Neuronal stem cell (in vitro differentiated cells): ENCODE measurements at regions not wholly inside any gene's neighbourhood (a gene's known extent, or its start where the extent isn't known, plus 50 kb on each side); places are given as distances from the start of the nearest gene placed in this dataset.

Experiments used
- DNase-seq: peaks from one replicate; pipeline ENCODE4 v3.0.0-alpha.2; 2013; ENCODE audit warnings: low spot score
- H2AFZ ChIP-seq: one replicate; pipeline ENCODE4 v1.6.1; 2013; ENCODE audit warnings: mild to moderate bottlenecking, low read length, inconsistent platforms
- H2AK5ac ChIP-seq: 2 replicates; pipeline ENCODE4 v1.6.1; 2013; ENCODE audit warnings: low read depth, mild to moderate bottlenecking, inconsistent platforms, low read length, moderate library complexity, mixed read lengths
- H2BK120ac ChIP-seq: 2 replicates; pipeline ENCODE4 v1.6.1; 2013; ENCODE audit warnings: low read depth, mild to moderate bottlenecking, inconsistent platforms, low read length, moderate library complexity, mixed read lengths
- H2BK12ac ChIP-seq: one replicate; pipeline ENCODE4 v1.6.1; 2013; ENCODE audit warnings: low read length, inconsistent platforms
- H2BK15ac ChIP-seq: 2 replicates; pipeline ENCODE4 v1.6.1; 2013; ENCODE audit warnings: mild to moderate bottlenecking, low read length, inconsistent platforms, mixed read lengths
- H2BK5ac ChIP-seq: one replicate; pipeline ENCODE4 v1.6.1; 2013; ENCODE audit warnings: inconsistent platforms, mild to moderate bottlenecking, low read length, moderate library complexity
- H3K14ac ChIP-seq: one replicate; pipeline ENCODE4 v1.6.1; 2013; ENCODE audit warnings: low read length, inconsistent platforms
- H3K18ac ChIP-seq: 2 replicates; pipeline ENCODE4 v1.6.1; 2013; ENCODE audit warnings: low read length, inconsistent platforms
- H3K23ac ChIP-seq: 2 replicates; pipeline ENCODE4 v1.6.1; 2013; ENCODE audit warnings: low read depth, mild to moderate bottlenecking, mixed read lengths, low read length, inconsistent platforms; ENCODE audit not compliant: poor library complexity
- H3K27ac ChIP-seq: replicated peaks from 3 replicates; pipeline ENCODE4 v1.5.1; 2013; ENCODE audit warnings: low read length, inconsistent platforms
- H3K27me3 ChIP-seq, 3 experiments: 2 replicates each; pipeline ENCODE4 v1.6.1; 2013; ENCODE audit warnings: low read length in 3 of 3, mild to moderate bottlenecking in 2 of 3, inconsistent platforms in 1 of 3, low read depth in 1 of 3, mixed read lengths in 1 of 3, moderate library complexity in 1 of 3; ENCODE audit not compliant: control insufficient read depth in 3 of 3, insufficient read depth in 3 of 3
- H3K36me3 ChIP-seq, 2 donors: replicated peaks in 1 of 2; 2 replicates each; pipeline ENCODE4 v1.6.1; 2013; ENCODE audit warnings: low read length in 2 of 2; ENCODE audit not compliant: control insufficient read depth in 2 of 2, insufficient read depth in 2 of 2
- H3K4ac ChIP-seq: 2 replicates; pipeline ENCODE4 v1.6.1; 2013; ENCODE audit warnings: inconsistent platforms, mild to moderate bottlenecking, low read length, moderate library complexity
- H3K4me1 ChIP-seq, 2 donors: 1 replicate in 1 of 2; 2 replicates in 1 of 2; pipeline ENCODE4 v1.6.1; 2013; ENCODE audit warnings: low read length in 2 of 2, low read depth in 1 of 2; ENCODE audit not compliant: control insufficient read depth in 2 of 2, insufficient read depth in 1 of 2
- H3K4me2 ChIP-seq: one replicate; pipeline ENCODE4 v1.6.1; 2013; ENCODE audit warnings: mild to moderate bottlenecking, low read length, inconsistent platforms; ENCODE audit not compliant: insufficient read depth, poor library complexity, severe bottlenecking
- H3K4me3 ChIP-seq, 2 donors: 2 replicates each; pipeline ENCODE4 v1.5.1; 2013; ENCODE audit warnings: low read length in 2 of 2, mild to moderate bottlenecking in 2 of 2, inconsistent platforms in 1 of 2, moderate library complexity in 1 of 2
- H3K79me1 ChIP-seq: one replicate; pipeline ENCODE4 v1.6.1; 2013; ENCODE audit warnings: low read depth, mild to moderate bottlenecking, inconsistent platforms, low read length, moderate library complexity
- H3K9ac ChIP-seq: one replicate; pipeline ENCODE4 v1.6.1; 2013; ENCODE audit warnings: mild to moderate bottlenecking, low read depth, low read length, inconsistent platforms; ENCODE audit not compliant: poor library complexity
- H3K9me3 ChIP-seq, 2 donors: replicated peaks in 1 of 2; 2 replicates each; pipeline versions ENCODE3 to v1.6.1; 2013; ENCODE audit warnings: low read length in 2 of 2, mild to moderate bottlenecking in 2 of 2, inconsistent platforms in 1 of 2, low read depth in 1 of 2, mixed read lengths in 1 of 2, moderate library complexity in 1 of 2; ENCODE audit not compliant: control insufficient read depth in 2 of 2, insufficient read depth in 1 of 2
- H4K8ac ChIP-seq: one replicate; pipeline ENCODE4 v1.6.1; 2013; ENCODE audit warnings: low read depth, mild to moderate bottlenecking, inconsistent platforms, low read length, moderate library complexity
- H4K91ac ChIP-seq: one replicate; pipeline ENCODE4 v1.6.1; 2013; ENCODE audit warnings: low read length, low read depth, mild to moderate bottlenecking, inconsistent platforms; ENCODE audit not compliant: poor library complexity
- WGBS, 2 donors: extraction: QIAGEN DNeasy Blood & Tissue Kit; methylation state at CpG; one replicate each; pipeline ENCODE4 v1.1.7; 2013; ENCODE audit warnings: missing lambda C conversion rate in 2 of 2, mixed read lengths in 1 of 2; ENCODE audit not compliant: insufficient read length in 2 of 2, insufficient replicate concordance in 1 of 2; ENCODE audit errors: extremely low coverage in 2 of 2; 5-methylcytosine and 5-hydroxymethylcytosine counted together

- Histone ChIP-seq H4K91ac (no peak overlapping the region), H3K79me1 (no peaks in the 10 kb centered on the region), H3K4ac (no peak overlapping the region), H3K14ac (no peak overlapping the region), H3K18ac (no peak overlapping the region), H2AFZ (no peak overlapping the region), H3K9ac (no peak overlapping the region), H3K27me3 (no peaks in the 10 kb centered on the region), H3K4me1 (peaks cover 0 to 5% of the 10 kb centered on the region in 2 donors), H2AK5ac (no peak overlapping the region), H2BK15ac (no peak overlapping the region), H3K9me3 (no peaks in the 10 kb centered on the region), H3K27ac (no peak overlapping the region), H3K23ac (no peak overlapping the region), H3K4me2 (no peak overlapping the region), H2BK5ac (no peak overlapping the region), H3K4me3 (no peak overlapping the region), H2BK120ac (no peak overlapping the region), H2BK12ac (no peak overlapping the region), H3K36me3 (no peaks in the 10 kb centered on the region), H4K8ac (no peak overlapping the region)
- DNase-seq, result no peak
- no CpG with 5 or more reads among the region's 3 CpGs for WGBS, 2 donors
Measured at GRCh38 chr4:27711041-27711440, 850.4 kb downstream of the STIM2 start.

- no CpG with 5 or more reads among the region's 1 CpG for WGBS, 2 donors
- H2BK5ac ChIP-seq, result no peak overlapping the region
- no peaks in the 10 kb centered on the region for H3K79me1 ChIP-seq
- H3K27ac ChIP-seq, result no peak overlapping the region
- no peaks in the 10 kb centered on the region for H3K9me3 ChIP-seq
- no peak overlapping the region for H4K8ac ChIP-seq
- peaks cover 0 to 5% of the 10 kb centered on the region in 2 donors for H3K4me1 ChIP-seq
- no peak overlapping the region for H3K18ac ChIP-seq
- no peak overlapping the region for H4K91ac ChIP-seq
- H3K4me2 ChIP-seq, result no peak overlapping the region
- no peak overlapping the region for H2AFZ ChIP-seq
- H2BK15ac ChIP-seq, result no peak overlapping the region
- no peak overlapping the region for H3K14ac ChIP-seq
- no peaks in the 10 kb centered on the region for H3K27me3 ChIP-seq
- H2BK12ac ChIP-seq, result no peak overlapping the region
- no peaks in the 10 kb centered on the region for H3K36me3 ChIP-seq
- H3K4ac ChIP-seq, result no peak overlapping the region
- DNase-seq, result no peak
- no peak overlapping the region for H3K4me3 ChIP-seq
- no peak overlapping the region for H3K23ac ChIP-seq
- no peak overlapping the region for H2AK5ac ChIP-seq
- no peak overlapping the region for H2BK120ac ChIP-seq
- H3K9ac ChIP-seq, result no peak overlapping the region
Measured at GRCh38 chr4:27714073-27714472, 853.4 kb downstream of the STIM2 start.

- Histone ChIP-seq H4K8ac (no peak overlapping the region), H3K9ac (no peak overlapping the region), H3K4me3 (no peak overlapping the region), H4K91ac (no peak overlapping the region), H3K9me3 (no peaks in the 10 kb centered on the region), H3K27me3 (no peaks in the 10 kb centered on the region), H3K18ac (no peak overlapping the region), H3K4me2 (no peak overlapping the region), H3K4me1 (no peaks in the 10 kb centered on the region), H2BK12ac (no peak overlapping the region), H2BK15ac (no peak overlapping the region), H3K79me1 (no peaks in the 10 kb centered on the region), H3K14ac (no peak overlapping the region), H3K4ac (no peak overlapping the region), H2AFZ (no peak overlapping the region), H2AK5ac (no peak overlapping the region), H2BK5ac (no peak overlapping the region), H3K23ac (no peak overlapping the region), H3K27ac (no peak overlapping the region), H3K36me3 (no peaks in the 10 kb centered on the region), H2BK120ac (no peak overlapping the region)
- DNase-seq, result no peak
- WGBS, 2 donors, result no CpG with 5 or more reads among the region's 3 CpGs
Measured at GRCh38 chr4:27716693-27717430, 856.2 kb downstream of the STIM2 start.

GRCh38 chr4:27717431-27717755, 856.8 kb downstream of the STIM2 start:
- no peak overlapping the region for H3K27ac ChIP-seq
- DNase-seq, result no peak
- H3K23ac ChIP-seq, result no peak overlapping the region
- no peaks in the 10 kb centered on the region for H3K4me1 ChIP-seq
- no peak overlapping the region for H3K14ac ChIP-seq
- H2BK120ac ChIP-seq, result no peak overlapping the region
- H3K18ac ChIP-seq, result no peak overlapping the region
- H3K27me3 ChIP-seq, result no peaks in the 10 kb centered on the region
- no peak overlapping the region for H3K4me2 ChIP-seq
- H2AK5ac ChIP-seq, result no peak overlapping the region
- no peaks in the 10 kb centered on the region for H3K36me3 ChIP-seq
- H4K91ac ChIP-seq, result no peak overlapping the region
- no peak overlapping the region for H2BK15ac ChIP-seq
- no peaks in the 10 kb centered on the region for H3K79me1 ChIP-seq
- H2BK5ac ChIP-seq, result no peak overlapping the region
- no peak overlapping the region for H3K9ac ChIP-seq
- H3K4ac ChIP-seq, result no peak overlapping the region
- H4K8ac ChIP-seq, result no peak overlapping the region
- H3K4me3 ChIP-seq, result no peak overlapping the region
- H2BK12ac ChIP-seq, result no peak overlapping the region
- no peaks in the 10 kb centered on the region for H3K9me3 ChIP-seq
- H2AFZ ChIP-seq, result no peak overlapping the region
- WGBS, 2 donors, result no CpG with 5 or more reads among the region's 4 CpGs
